Inflammatory macrophage (primary cell): ENCODE measurements at regions not wholly inside any gene's neighbourhood (a gene's known extent, or its start where the extent isn't known, plus 50 kb on each side); places are given as distances from the start of the nearest gene placed in this dataset.
A peak's percentile ranks its signal among the peaks of the same experiment; 100 is the strongest.
"Not testable (repeated sequence)": the region's sequence is repeated elsewhere in the genome, so short reads cannot be mapped to it uniquely, and the experiment has no call there.

Experiments used
- DNase-seq, 2 donors: peaks; one replicate each; pipeline ENCODE4 v3.0.0-alpha.2; 2020 to 2022

DNA sequence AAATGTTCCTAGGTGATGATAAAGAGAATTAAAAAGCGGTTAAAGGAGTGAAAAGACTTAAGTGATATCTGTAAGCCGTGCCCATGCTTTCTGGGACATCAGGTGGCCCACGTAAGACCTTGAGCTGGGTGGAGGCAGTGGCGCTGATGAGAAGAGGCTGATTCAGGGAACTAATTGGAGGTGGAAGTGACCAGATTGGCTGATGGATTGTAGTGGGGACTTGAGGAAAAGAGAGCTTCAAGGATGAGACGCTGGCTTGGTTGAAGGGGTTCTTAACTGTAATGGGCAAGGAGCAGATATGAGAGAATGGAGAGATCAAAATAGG, 69.1 kb upstream of the EP300 start:
- DNase-seq = no peak

GRCh38 chr22:41028841-41029240, 63.6 kb upstream of the EP300 start:
- DNase-seq = peak; percentile 79 to 82

- DNase-seq = no peak
Measured at GRCh38 chr22:41030891-41031290, 61.5 kb upstream of the EP300 start.

- DNase-seq = peak; percentile 28 to 42
Measured at GRCh38 chr22:41034706-41035105, 57.7 kb upstream of the EP300 start.

DNA sequence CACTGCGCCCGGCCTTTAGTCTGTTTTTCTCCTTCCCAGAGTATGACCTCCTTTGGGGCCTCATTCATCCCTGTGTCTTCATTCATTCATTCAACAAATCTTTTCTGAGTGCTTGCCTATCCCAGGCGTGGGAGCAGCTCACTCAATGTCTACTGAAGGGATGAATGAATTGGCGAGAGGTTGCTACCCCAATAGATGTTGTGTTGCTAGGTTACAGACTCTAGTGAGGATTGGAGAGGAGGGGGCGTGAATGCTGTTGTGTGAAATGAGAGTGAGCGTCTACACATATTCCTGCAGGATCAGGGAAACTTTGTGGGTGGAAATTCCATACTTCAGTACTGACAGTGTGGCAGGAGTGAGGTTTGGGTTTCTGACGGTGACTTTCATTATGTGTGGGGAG, 55.5 kb upstream of the EP300 start:
- no peak for DNase-seq

DNA sequence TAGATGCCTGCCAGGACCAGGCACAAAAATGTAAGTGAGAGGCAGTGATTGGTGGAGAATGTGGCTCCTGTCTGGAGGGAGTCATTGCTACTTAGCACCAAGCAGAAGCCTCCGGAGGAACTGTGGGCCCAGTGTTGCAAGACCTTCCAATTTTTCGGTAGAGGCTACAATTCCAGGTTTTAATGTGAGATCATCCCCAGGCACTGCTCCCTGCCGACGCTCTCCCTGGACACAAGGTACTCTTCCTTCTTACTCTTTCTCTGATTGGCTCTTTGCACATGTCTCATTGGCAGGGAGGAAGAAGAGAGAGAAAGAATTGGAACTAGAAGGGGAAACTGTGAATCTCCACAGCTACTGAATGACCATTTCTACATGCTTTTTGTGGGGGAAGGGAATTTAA, 53.7 kb upstream of the EP300 start:
- peak; percentile 40 to 41 for DNase-seq

GRCh38 chr22:41039641-41040040, 52.8 kb upstream of the EP300 start:
- DNase-seq = not testable (repeated sequence)

DNA sequence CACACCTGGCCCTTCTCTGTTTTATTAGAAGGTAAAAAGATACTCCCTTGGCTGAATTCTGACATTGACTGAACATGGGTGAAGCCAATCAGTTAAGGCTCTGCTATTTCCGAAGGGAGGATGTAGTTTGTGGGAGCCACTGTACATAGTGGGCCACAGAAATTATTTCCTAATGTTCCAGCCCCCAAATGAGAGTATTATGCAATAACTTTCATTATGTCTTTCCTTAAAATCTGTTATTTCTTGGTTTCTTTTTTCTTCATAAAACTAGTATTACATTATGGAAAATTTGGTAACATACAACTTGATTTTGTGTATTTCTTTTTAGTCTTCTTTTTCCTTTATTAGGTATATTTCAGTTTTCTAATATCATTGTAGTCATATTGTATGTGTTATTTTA, 51.9 kb upstream of the EP300 start:
- no peak for DNase-seq

DNA sequence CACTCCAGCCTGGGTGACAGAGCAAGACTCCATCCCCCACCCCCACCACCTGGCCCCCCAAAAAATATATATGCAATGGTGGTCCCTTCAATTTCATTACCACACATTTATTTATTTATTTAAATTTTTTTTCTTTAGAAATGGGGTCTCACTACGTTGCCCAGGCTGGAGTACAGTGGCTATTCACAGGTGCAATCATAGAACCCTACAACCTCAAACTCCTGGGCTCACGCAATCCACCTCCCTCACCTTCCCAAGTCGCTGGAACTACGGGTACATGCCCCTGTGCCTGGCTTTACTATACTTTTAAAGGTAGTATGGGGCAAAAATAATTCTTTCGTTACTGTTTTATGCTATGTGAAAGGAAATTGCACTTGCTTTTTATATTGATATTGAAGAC, 50.9 kb upstream of the EP300 start:
- no peak for DNase-seq
